ENCODE measurements at regions not wholly inside any gene's neighbourhood (a gene's known extent, or its start where the extent isn't known, plus 50 kb on each side); places are given as distances from the start of the nearest gene placed in this dataset.
A peak's percentile ranks its signal among the peaks of the same experiment; 100 is the strongest.

DNA sequence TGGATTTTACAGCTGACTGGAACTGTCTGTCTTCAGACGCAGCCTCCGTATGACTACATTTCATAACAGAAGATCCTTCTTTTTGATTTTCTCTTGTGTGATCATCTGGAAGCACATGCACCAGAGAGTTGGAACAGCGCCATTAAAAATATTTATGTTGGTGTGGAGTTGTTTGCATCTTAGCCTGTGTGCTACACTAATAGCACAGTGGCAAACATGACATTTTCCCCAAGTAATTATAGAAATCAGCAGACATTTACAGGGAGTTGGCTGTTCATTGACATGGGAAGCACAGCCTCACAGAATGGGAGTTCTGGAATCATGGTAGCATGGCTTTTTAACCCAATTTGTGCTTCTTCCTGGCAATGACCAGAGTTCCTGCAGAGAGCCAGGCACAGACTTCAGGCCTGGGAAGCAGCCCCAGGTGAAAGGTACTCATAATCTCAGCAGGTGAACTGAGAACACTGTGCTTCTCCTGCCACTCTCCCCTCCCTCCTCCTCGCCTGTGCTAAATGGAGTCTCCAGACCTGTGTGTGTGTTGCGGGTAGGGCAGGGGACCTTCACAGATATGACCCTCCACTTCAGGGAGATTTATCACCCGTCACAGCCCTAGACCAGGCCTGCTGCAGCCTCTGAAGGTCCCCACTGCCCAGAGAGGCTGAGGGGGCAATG, 82.8 kb upstream of the PLET1 start:
- DNase-seq (ENCODE audit: low read depth in 1 of 2, low spot score in 2 of 2) = no peak
- TF ChIP-seq, protein P1, sequence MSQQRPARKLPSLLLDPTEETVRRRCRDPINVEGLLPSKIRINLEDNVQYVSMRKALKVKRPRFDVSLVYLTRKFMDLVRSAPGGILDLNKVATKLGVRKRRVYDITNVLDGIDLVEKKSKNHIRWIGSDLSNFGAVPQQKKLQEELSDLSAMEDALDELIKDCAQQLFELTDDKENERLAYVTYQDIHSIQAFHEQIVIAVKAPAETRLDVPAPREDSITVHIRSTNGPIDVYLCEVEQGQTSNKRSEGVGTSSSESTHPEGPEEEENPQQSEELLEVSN (IDR thresholded peaks at IDR 0.05) = no peak
- no peak for TF ChIP-seq GTF2F1 (IDR thresholded peaks at IDR 0.05; ENCODE audit: borderline replicate concordance, low read depth, low read length)
- no peak for TF ChIP-seq SIX5 (IDR thresholded peaks at IDR 0.05; ENCODE audit: low read depth, low read length)
- no peak for TF ChIP-seq FOSL1 (IDR thresholded peaks at IDR 0.05; ENCODE audit: insufficient read depth, low read depth, low read length)
- TF ChIP-seq, protein P2, sequence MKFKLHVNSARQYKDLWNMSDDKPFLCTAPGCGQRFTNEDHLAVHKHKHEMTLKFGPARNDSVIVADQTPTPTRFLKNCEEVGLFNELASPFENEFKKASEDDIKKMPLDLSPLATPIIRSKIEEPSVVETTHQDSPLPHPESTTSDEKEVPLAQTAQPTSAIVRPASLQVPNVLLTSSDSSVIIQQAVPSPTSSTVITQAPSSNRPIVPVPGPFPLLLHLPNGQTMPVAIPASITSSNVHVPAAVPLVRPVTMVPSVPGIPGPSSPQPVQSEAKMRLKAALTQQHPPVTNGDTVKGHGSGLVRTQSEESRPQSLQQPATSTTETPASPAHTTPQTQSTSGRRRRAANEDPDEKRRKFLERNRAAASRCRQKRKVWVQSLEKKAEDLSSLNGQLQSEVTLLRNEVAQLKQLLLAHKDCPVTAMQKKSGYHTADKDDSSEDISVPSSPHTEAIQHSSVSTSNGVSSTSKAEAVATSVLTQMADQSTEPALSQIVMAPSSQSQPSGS (IDR thresholded peaks at IDR 0.05; ENCODE audit: low read length) = no peak
- no peak for TF ChIP-seq EGR1 (IDR thresholded peaks at IDR 0.05; ENCODE audit: borderline replicate concordance, low read depth, low read length)
- TF ChIP-seq SAP30 (IDR thresholded peaks at IDR 0.05; ENCODE audit: insufficient read depth, insufficient replicate concordance, low read length) = no peak
- no peak for TF ChIP-seq BRCA1 (IDR thresholded peaks at IDR 0.05; ENCODE audit: low read depth, low read length)
- TF ChIP-seq HDAC2 (IDR thresholded peaks at IDR 0.05; ENCODE audit: borderline replicate concordance in 1 of 2, low read depth in 2 of 2, low read length in 2 of 2) = no peak

More for the DNA sequence above, 82.8 kb upstream of the PLET1 start:
- Histone ChIP-seq H3K56ac (replicated peaks; ENCODE audit: insufficient read length, low read depth, low read length) (no peak overlapping the region), H3K36me3 (ENCODE audit: control insufficient read depth in 2 of 4, insufficient read depth in 4 of 4, low read length in 3 of 4) (no peaks in the 10 kb centered on the region), H3K27me3 (replicated peaks in 1 of 4; ENCODE audit: control insufficient read depth in 3 of 4, extremely low read depth in 1 of 4, insufficient read depth in 3 of 4, low read length in 3 of 4) (no peaks in the 10 kb centered on the region), H2AFZ (ENCODE audit: low read length) (no peak overlapping the region), H3K27ac (ENCODE audit: low read depth, low read length) (no peak overlapping the region), H3K9ac (replicated peaks in 1 of 4; ENCODE audit: extremely low read depth in 1 of 4, low read depth in 3 of 4, low read length in 3 of 4) (no peak overlapping the region), H4K20me1 (replicated peaks in 1 of 2; ENCODE audit: control insufficient read depth in 1 of 2, insufficient read depth in 2 of 2, low read length in 2 of 2) (no peaks in the 10 kb centered on the region), H3K4me1 (replicated peaks in 1 of 4; ENCODE audit: control insufficient read depth in 3 of 4, insufficient read depth in 4 of 4, low read length in 3 of 4) (peaks cover 0 to 8% (median 6%) of the 10 kb centered on the region in 4 experiments; a peak in 3 of 7 replicates), H3K79me2 (ENCODE audit: control insufficient read depth in 1 of 2, insufficient read depth in 2 of 2, low read length in 2 of 2) (no peaks in the 10 kb centered on the region), H3K18ac (ENCODE audit: extremely low read depth, low read length) (no peak overlapping the region), H3K9me3 (ENCODE audit: insufficient read depth in 2 of 2, low read depth in 1 of 2, low read length in 1 of 2) (no peaks in the 10 kb centered on the region), H3K4me2 (ENCODE audit: insufficient read depth in 1 of 2, low read depth in 2 of 2, low read length in 2 of 2) (no peak overlapping the region), H3K4me3 (ENCODE audit: extremely low read depth in 1 of 4, insufficient read depth in 2 of 4, low read depth in 3 of 4, low read length in 4 of 4) (no peak overlapping the region), H2BK5ac (ENCODE audit: low read depth, low read length) (no peak overlapping the region), H2BK20ac (ENCODE audit: low read length) (no peak overlapping the region), H3K4ac (replicated peaks; ENCODE audit: insufficient read length, low read depth, low read length) (no peak overlapping the region), H2AK5ac (ENCODE audit: low read depth, low read length) (no peak overlapping the region), H3K79me1 (ENCODE audit: low read depth, low read length) (no peaks in the 10 kb centered on the region), H2BK12ac (ENCODE audit: low read depth, low read length) (no peak overlapping the region), H3K23ac (ENCODE audit: insufficient read length) (no peak overlapping the region), H3K14ac (ENCODE audit: insufficient read length) (no peak overlapping the region), H4K8ac (ENCODE audit: extremely low read depth, insufficient read depth, low read length) (peak overlapping the region; percentile 36; the same call in 1 of the 2 replicates), H2BK120ac (replicated peaks; ENCODE audit: low read depth, low read length) (no peak overlapping the region), H4K91ac (replicated peaks; ENCODE audit: insufficient read length, low read length) (no peak overlapping the region), H2BK15ac (ENCODE audit: low read length) (no peak overlapping the region), H3K23me2 (ENCODE audit: low read depth, low read length) (no peaks in the 10 kb centered on the region), H4K5ac (ENCODE audit: insufficient read length, low read depth, low read length) (no peak overlapping the region)
- WGBS, 2 experiments (ENCODE audit: extremely low coverage in 1 of 2, insufficient coverage in 1 of 2, insufficient read length in 1 of 2, insufficient replicate concordance in 2 of 2, low coverage in 1 of 2, low lambda C conversion rate in 2 of 2, missing lambda C conversion rate in 1 of 2) = 89% methylated on average over 6 of the region's 6 CpGs; no CpG with 5 or more reads in 1 of the 2 experiments
- no peak for FAIRE-seq
- POLR2A ChIA-PET (ENCODE audit: partially characterized antibody) = no interaction called here
- CTCF ChIA-PET (ENCODE audit: partially characterized antibody) = no interaction called here

All from H1 (cell line).